HG03354 (cell line): ENCODE measurements at regions not wholly inside any gene's neighbourhood (a gene's known extent, or its start where the extent isn't known, plus 50 kb on each side); places are given as distances from the start of the nearest gene placed in this dataset.

Source experiments
- ATAC-seq: cut with Tn5 transposase; IDR thresholded peaks from one replicate; pipeline ENCODE4 v1.9.1; 2021; ENCODE audit warnings: mild to moderate bottlenecking; ENCODE audit not compliant: unreplicated experiment, poor library complexity, severe bottlenecking

DNA sequence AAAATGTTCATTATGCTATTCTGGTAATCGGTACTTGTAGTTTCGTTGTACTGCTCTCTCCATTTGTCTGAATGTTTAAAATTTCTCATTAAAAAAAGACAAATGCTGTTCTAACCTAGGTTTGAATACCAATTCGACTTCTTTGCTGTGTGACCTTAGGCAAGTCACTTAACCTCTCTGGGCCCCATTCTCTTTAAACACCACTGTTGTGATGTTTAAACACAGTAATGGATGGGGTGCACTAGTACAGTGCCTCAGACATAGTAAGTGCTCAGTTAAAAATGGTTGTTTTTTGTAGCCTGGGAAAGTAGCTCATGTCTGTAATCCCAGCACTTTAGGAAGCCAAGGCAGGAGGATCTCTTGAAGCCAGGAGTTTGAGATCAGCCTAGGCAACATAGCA lies 138.5 kb downstream of the MRPL14 start:
- ATAC-seq, result no peak

DNA sequence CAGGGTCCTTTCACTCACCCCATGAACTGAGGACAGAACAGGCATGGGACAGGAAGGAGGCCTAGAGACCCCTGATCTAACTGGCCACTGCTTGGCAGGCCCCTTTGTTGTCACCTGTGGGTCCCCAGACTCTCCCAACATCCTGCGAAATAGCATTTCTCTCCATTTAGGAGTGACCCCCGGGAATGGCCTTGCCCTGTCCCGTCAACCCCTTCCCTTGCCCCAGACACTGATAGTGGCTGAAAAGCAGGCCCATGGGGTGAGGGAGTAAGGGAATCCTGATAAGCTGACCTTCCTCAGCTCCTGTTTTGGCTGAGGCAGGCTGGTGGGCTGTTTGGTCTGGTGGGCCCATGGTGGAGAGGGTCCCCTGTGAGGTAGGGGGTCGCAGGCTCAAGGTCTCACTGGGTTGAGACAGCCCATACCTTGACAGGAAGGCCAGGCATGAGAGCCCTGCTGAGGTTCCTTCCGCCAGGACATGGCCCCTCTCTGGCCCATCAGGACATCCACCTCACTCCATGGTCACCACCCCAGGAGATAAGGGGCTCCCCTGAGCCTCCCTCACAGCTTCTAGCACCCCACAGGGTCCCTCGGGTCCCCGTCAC lies 139.3 kb downstream of the MRPL14 start:
- no peak for ATAC-seq

DNA sequence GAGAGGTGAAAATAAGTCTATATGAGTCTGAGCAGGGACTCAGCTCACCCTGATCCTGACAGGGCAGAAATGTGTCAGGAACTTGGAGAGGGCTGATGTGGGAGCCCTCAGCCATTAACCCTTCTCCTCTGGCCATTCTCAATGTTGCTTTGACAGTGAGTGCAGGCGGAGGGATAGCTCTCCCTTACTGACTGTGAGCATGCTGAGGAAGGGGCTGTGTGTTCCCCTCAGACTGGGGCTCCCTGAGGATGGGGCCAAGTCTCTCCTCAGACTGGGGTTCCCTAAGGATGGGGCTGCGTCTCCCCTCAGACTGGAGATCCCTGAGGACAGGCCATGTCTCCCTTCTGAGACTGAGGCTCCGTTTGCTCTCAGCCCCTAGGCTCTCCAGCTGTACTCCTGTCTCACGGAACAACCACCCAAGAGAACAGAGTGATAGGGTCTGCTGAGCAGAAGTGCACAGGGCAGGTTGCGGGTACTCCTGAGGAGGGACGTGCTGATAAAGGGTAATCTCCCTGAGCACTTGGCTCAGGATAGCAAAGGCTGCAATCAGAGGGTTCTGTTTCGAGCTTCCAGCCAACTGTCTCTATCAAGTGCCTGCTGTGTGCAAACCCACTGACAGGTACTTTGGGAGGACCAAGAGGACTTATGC lies 141.0 kb downstream of the MRPL14 start:
- ATAC-seq, result no peak

DNA sequence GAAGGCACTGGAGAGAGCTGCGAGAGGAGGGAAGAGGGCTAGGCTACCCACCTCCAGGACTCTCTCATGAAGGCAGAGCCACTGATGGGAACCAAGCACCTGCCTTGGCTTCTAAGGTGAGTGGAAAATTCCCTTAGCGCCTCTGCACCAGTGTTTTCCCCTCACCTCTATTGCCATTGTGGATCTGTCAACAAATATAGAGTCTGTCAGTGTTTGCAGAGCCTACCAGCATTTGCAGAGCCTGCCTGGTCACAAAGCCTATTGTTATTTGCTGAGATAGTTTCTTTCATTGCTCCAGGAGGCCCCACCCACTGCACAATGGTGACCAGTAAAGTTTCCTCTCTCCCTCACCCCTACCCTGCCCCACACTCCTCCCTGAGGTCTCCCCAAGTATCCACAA lies 141.9 kb downstream of the MRPL14 start:
- ATAC-seq, result no peak

DNA sequence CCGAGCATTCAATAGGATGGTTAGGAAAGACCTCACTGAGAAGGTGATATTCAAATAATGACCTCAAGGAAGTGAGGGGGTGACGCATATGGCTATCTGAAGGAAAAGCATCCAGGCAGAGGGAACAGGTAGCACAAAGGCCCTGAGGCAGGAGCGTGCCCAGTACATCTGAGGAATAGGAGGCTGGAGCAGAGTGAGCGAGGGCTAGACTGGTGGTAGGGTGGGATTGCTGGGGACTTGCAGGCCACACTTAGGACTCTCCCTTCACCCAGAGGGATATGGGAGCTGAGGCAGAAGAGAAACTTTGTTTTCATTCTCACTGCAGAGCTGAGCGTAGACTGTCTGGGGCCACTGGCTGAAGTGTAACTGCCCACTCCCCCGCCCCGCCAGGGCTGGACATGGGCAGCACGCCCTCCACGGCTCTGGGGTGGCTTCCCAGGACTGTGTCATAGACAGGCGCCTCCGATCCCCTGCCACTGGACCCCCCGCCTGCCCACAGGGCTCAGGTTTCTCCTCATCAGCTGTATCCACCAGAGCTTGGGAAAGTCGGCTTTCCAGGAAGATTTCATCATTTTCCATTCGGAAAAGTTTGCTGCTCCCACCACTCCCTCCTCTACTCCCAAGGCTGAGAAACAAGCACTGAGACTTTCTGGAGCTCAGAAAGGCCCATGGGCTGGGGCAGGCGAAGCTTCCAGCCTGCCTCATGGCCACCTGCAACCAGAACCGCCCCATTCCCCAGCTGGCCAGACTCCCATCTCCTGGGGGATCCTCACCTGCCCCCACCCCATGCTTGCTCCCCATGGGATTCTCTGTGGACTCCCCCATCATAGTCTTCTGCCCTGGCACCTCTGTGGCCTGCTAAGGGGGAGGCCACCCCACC lies 142.6 kb downstream of the MRPL14 start:
- no peak for ATAC-seq

DNA sequence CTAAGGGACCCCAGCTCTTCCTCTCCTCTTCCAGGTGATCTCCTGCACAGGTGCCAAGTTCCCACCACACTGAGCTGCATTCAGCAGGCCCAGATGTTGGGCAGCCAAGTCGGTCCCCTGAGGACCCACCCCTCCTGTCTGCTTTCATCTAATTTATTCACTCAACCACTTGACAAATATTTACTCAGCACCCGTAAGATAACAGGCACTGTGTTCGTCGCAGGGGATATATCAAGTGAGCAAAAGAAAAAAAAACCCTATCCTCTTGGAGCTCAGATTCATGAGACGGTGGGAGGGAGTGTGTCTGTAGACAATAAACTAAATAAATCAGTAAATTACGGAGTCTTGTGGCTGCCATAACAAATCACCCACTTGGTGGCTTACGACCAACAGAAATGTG lies 143.6 kb downstream of the MRPL14 start:
- no peak for ATAC-seq

DNA sequence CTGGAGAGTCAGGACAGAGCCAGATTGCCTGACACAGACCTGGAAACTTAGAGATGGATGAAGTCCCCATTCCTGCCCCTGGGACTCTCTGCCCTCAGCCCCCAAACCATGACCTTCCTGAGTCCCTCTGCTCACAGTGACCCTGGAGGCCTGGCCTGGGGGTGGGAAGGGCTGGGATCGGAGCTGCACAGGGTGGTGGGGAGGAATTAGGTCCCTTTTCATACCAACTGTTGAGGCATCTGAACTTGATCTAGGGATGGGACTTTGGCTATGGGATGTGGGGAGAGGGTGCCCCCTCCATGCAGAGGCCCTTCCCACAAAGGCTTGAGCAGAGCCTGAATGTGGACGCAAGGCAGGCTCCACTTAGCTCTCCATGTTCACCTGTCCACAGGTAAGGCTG lies 144.1 kb downstream of the MRPL14 start:
- no peak for ATAC-seq

DNA sequence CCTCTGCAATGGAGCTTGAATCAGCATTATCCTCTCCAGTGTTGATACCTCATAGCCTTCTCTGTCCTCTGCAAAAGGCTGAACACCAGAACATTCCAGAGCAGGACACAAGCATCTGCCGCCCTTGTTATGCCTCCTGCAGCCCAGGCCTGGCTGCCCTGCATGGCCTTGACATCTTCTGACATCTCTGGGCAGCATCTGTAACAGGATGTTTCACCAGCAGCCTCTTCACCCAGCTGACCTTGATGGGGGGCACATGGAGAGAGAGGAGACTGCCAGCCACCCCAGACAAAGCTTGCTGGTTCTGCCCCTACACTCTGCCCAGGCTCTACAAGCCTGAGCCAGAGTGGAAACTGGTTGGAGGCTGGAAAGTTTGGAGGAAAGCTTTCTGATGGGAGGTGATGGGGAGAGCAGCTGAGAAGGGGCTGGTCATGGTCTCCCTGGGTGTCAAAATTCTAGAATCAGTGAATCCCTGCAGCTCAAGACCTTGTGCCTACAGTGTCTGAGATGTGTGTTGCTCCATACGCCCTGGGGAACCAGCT lies 145.1 kb downstream of the MRPL14 start:
- no peak for ATAC-seq

DNA sequence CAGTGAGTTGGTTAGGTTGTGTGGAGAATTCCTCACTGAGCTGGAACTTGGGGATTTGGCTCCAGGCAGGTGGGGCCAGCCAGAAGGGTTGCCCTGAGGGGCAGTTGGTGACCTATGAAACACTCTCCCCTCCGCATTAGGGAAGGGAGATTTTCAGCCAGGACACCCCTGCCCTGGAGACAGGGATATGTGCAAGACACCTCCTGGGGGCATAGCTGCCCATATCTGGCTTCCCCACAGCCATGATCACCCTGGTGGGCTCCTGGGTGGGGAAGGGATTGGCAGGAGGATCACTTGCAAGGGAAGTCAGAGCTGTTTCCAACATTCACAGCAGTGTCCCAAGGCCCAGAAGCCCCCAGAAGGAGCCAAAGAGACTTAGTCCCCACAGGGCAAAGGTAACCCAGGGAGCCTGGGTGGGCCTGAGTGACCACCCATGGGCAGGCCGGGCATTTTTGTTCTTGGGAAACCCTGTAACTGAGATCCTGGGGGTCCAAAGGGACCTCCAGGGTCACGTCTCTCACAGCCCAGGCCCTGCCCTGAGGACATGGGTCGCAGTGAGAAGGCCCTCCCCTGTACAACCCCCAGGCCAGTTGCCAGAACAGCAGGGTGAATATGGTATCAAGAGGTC lies 145.8 kb downstream of the MRPL14 start:
- no peak for ATAC-seq

DNA sequence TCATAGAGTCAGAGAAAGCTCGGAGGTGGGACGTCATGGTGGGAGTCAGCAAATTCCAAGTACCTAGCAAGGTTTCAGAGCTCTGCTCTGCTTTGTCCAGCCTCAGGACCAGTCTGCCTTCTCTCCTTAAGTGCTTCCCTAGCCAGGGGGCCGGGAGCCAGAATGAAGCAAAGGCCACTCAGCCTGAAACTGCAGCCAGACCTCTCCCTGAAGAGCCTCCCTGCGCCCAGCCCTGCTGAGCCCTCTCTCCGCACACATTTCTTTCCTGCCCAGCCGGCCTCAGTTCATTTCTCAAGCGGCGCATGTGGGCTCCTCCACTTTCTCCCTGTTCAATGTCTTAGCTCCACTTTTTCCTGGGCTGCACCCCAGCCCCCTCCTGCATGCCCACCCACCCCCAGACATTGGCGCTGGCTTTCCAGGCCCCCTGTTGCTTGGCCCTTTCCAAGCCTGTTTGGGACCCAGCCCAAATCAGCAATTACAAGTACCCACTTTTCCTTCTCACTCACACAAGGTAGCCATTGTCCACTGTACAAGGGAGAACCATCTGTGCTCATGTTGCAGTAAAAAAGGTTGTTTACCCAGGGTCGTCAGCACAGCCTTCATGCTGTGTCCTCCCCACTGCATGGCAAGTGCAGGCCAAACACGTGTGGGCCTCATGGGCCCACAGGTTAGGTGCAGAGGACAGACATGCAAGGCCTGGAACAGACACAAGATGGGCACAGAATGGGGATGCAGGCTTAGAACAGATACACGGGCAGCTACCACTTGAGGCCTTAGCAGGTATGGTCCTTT lies 147.1 kb downstream of the MRPL14 start:
- no peak for ATAC-seq

DNA sequence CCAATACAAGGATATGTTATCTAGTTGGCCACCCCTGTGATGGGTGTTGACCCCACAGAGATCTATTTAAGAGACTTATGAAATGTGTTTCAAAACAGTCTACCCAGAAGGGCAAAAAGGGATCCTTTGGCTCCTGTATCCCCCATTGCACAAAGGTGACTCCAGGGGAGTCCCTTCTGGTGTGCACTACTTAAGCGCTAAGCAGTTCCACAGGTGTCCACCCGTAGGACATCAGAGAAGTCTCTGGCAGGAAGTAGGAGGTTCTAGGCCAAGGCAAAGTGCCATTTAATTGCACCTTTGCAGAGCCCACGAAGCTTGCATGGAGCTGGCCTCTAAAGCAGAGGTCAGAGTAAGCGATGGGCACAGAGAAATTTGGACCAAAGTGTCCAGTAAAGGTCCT lies 147.7 kb downstream of the MRPL14 start:
- no peak for ATAC-seq

DNA sequence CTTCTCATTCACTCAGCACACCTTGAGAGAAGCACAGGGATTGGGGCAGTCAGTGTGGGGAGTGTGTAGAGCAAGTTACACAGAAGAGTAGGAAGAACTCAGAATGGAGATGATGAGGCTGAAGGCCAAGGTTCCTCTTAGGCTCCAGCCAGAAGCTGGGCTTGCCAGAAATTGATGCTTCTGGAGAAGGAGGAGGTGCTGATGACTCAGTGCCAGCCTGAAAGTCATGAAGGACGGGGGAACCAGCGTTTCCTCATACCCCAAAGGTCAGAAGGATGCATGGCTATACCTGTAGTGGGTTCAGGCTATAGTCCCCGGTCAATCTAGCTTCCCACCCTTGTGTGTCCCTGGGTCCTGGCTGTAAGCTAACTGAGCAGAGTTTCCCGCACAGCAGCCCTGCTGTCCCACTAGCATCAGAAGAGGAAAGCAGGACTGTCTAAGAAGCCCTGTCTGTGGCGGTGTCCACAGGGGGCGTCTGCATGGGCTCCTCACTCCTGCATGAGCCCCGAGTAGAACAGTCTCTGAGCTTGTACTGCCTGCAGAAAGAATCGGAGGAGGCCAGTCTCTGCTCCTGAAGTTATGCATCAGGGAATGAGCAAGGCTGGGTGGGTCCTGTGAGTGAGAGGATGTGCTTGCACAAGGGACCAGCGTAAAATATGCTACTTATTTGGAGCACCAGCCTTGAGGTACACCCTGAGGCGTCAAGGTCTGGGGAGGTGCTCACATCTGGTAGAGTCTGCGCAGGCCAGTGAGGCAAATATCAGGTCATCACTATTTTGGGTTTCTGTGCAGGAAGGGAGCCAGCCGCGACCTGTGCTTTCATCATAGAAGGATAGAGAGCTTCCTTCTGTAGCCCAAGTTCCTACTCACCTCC lies 148.5 kb downstream of the MRPL14 start:
- no peak for ATAC-seq

DNA sequence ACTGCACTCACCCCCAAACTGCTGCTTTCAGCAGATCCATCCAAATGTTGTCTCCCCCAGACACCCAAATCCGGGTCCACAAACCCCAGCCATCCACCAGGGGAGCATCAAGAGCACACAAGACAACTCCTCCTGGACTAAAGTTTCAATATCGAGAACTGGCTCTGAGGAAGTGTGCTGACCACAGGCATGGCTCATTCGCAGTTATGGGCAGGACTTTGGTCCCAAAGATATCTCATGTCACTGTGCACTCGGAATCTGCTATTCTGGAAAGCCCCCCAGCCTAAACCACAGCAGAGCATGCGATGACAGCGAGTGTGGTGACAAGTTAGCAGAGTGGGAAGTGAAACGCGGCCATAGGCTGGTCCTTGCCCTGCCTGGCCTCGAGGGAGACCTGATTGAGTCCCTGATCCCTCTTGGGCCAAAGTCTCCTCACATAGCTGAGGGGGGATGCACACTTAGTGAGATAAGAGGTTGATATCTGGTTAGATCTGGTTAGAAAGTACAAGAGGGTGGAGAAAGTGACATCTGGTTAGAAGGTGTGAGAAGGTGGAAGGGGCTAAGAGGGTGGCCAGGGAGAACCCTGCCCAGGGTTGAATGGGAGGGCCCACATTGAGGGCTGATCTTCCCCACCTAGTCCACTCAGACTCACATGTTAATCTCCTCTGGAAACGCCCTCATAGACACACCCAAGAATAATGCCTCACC lies 149.7 kb downstream of the MRPL14 start:
- ATAC-seq, result peak; percentile 88

DNA sequence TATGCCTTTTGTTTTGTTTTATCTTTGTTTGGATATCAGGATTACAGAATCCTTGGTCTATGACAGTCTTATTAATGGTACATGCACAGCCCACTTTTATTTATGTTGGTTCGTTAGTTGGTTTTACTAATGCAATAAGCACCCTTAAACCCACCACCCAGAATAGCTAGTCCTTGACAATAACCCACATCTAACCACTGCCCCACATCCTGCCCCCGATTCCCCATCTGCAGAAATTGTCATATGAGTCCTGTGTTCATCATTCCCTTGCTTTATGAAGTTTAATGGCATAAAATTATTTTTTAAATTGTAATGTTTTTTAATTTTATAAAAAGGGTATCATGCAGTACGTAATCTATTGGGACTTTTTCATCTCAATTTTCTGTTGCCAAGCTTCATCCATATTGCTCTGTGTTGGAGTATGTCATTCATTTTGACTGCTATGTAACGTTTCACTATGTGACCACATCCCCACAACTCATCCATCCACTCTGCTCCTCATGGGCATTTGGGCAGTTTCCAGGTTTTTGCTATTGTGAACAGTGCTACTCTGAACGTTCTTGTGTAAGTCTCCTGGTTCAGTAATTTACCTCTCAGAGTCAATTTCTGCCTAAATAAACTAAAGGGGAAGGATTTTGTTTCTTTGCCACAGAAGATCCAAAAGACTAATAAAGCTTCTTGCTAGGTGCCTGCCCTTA lies 150.4 kb downstream of the MRPL14 start:
- no peak for ATAC-seq

DNA sequence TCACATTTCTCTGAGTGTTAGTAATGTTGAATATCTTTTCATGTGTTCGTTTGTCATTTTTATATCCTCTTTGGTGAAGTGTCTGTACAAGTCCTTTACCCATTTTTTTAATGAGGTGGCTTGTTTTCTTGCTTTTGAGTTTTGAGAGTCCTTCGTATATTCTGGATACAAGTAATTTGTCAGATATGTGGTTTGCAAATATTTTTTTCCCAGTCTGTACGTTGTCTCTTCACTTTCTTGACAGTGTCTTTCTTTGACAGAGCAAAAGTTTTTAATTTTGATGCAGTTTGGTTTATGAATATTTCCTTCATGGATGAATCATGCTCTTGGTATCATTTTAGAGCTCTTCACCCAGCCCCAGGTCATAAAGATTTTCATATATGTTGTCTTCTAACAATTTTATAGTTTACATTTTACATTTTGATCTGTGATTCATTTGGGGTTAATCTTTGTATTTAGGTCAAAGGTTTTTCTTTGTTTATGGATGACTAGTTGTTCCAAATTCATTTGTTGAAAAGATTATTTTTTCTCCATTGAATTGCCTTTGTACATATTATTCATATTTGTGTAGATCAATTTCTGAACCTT lies 152.5 kb downstream of the MRPL14 start:
- ATAC-seq, result no peak

DNA sequence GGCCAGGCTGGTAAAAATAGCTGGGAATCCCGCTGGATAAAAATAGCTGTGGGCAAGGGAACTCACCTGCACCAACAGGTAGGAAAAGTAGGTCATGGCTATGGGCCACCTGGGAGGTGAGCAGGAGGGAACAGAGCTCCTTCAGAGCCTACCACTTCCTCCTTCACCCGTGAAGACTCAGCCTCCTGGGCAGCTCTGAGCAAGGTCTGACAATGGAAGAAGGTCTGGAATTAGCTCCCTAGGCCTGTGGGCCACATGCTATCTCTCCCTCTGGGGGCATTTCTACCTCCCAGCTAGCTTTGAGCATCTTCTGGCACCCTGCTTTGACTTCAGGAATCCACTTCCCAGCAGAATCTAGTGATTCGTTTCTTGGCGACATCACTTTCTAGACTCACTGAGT lies 153.9 kb downstream of the MRPL14 start:
- ATAC-seq, result no peak

DNA sequence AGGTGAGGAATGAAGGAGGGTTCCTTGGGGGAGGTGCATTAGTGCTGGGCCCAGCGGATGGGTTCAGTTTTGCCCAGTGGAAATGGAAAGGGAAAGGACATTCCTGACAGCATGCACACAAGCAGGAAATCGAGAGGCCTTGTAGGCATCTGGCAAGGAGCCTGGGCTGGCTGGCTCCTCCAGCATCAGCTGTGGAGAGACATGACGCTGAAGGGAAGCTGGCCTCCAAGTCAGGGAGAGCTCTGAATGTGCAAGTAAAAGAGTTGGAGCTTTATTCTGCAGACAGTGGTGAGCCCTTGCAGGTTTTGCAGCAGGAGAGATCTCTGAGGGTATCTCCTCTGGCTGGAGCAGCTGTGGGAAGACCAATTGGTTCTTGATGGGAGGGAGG lies 154.3 kb downstream of the MRPL14 start:
- no peak for ATAC-seq
